GM19238 (cell line): ENCODE measurements at regions not wholly inside any gene's neighbourhood (a gene's known extent, or its start where the extent isn't known, plus 50 kb on each side); places are given as distances from the start of the nearest gene placed in this dataset.
A peak's percentile ranks its signal among the peaks of the same experiment; 100 is the strongest.

Experiments
- DNase-seq: peaks from one replicate; pipeline ENCODE4 v3.0.0; 2011; ENCODE audit warnings: low spot score; ENCODE audit not compliant: insufficient read length

DNA sequence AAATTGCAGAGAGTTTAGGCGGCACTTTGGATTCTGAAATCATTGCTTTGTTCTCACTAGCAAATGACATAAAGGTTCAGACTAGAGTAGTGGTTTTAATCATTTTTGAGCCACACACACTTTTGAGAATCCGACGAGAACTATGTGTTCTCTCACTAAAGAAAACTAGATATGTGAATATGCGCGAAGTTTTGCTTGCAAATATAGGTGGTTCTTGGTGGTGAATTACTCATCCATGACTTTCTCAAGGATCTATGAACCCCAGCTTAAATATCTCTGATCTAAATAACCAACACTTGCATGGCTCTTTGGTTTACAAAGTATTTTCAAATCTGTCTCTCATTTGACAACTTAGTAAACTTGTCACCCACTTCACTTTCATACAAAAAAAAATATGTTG is 54.8 kb downstream of the NOG start:
- no peak for DNase-seq

DNA sequence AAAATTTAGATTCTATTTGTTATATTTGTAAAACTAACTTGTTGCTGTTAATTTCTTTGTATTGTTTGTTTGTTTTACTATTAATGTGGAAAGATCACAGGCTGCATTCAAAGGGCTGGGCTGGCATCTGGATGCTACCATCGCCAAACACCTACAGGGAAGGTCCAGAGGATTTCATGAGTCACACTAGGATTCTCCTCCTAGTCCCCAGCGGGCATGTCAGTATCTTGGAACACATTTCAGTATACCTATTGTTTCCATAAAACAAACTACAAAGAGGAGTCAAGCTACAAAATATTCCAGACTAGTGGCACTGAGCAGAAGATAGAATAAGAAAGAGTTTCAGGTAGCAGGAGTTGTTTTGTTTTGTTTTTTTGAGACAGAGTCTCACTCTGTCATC is 55.3 kb downstream of the NOG start:
- DNase-seq, result no peak

DNA sequence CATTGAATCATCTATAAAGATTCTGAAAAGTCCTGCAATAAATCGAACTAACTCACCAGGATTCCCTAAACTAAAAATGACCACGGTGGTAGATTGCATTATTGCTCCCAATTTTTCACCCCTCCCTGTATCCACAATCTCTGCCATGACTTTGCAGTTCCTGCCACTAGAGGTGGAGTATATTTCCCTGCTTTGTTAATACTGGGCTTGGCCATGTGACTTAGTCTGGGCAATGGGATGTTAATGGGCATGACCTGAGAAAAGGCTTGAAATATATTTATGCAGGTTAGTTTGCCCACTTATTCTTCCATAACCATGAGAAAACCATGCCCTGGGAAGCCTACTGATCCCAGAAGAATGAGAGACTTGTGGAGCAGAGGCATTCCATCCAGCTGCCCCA is 59.1 kb downstream of the NOG start:
- DNase-seq, result no peak

DNA sequence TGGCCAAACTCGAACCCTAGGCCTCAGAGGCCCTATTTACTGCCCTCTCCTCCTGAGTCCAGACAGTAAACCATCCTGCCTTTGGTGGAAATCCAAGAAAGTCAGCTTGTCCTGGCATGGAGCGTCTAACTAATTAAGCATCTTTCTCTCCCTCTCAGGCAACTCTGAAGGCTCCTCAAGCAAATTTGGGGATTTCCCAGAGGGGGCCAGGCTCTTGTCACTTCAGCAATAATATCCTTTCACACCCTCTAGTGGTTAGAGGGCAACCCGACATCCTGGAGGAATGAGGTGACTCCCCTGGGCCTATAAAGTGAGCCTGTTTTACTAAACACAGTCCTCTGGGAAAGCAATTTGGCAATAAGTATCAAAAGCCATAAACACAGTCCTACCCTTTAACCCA is 60.4 kb downstream of the NOG start:
- peak; percentile 32 for DNase-seq

DNA sequence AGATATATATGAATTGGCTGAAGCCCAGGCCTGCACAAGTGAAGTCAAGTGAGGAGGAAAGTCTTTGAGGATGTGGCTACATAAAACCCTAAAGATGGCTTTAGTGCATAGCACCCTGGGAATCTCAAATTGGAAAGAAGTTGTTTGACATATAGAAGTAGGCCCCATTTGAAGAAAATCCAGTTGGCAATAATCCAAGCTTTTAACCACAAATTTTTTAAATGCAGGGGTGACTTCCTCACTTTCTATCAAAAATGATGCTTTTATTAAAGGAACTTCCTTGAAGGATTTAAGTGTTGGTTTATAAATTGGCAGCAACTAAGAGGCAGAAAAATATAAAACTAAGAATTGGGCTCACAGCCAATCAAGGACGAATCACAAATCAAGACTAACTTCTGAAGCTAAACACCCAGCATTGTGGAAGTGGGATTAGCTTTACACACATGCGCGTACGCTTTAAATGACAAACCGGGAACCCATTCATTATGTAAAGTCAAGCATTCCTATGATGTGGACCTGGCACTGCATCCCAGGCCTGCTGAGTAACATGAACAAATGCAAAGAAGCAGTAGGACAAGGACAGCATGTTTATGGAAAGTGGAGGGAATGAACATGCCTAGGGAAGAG is 63.3 kb downstream of the NOG start:
- no peak for DNase-seq

DNA sequence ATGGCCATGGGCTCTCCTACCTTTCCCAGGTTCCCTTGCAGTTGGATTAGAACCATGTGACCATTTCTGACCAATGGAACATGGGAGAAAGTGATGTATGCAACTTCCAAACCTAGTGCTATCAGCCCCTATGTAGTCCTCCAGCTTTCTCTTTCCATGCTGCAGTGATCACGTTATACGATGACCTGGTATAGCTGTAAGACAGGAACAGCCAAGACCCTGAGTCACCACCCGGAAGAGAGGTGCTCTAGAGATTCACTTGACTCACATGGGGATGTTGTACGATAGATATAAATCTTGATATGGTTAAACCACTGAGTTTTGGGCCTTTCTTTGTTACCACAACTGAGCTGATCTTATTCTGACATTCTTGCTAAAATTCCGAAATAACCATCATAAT is 65.1 kb downstream of the NOG start:
- DNase-seq, result no peak

DNA sequence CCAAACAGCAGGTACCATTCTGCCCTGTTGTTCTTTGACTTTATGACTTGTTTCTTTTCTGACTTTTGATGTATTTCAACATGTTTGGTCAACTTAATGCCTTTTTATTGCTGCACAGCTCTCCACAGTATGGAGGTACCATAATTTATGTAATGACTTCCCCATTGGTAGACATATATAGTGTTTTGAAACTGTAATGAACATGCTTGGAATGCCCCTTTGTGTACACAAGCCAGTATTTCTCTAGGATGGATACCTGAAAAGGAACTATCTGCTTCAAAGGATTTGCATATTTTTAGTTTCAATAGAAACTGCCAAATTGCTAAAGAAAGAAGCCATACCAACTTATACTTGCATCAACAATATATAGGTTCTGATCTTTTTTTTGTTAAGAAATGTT is 66.1 kb downstream of the NOG start:
- DNase-seq, result no peak

DNA sequence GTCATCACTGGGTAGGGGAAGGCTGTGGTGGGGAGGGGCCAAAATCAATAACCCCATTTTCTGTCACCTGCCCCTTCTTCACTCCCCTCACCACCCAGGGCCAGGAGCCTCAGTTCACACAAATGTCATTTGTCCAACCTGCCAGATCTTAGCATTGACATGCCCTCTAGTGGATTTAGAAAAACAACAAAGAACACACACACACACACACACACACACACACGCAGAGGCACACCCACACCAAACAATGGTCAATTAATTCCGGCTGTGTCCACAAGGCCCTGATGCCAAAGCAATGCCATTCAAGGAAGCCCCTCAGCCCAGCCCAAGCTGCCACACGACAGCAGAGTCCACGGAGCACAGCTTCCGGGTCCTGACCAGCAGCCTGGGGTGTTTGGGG is 68.4 kb downstream of the NOG start:
- DNase-seq, result no peak

DNA sequence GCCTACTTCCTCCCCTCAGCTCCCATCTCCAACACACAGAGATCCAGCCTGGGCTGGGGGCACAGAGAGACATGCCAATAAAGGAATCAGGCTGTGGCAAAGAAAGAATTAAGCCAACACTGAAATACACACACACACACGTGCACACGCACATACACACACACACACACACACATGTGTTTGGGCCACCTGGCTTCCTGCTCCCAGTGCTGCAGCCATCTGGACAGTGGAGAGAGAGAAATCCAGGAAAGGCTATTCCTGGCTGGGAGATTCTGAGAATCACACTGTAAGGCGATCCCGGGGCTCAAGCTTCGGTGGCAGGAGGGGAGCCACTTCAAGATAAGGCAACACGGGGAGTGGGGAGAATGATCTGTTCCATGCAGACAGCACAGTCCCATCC is 72.4 kb downstream of the NOG start:
- no peak for DNase-seq

DNA sequence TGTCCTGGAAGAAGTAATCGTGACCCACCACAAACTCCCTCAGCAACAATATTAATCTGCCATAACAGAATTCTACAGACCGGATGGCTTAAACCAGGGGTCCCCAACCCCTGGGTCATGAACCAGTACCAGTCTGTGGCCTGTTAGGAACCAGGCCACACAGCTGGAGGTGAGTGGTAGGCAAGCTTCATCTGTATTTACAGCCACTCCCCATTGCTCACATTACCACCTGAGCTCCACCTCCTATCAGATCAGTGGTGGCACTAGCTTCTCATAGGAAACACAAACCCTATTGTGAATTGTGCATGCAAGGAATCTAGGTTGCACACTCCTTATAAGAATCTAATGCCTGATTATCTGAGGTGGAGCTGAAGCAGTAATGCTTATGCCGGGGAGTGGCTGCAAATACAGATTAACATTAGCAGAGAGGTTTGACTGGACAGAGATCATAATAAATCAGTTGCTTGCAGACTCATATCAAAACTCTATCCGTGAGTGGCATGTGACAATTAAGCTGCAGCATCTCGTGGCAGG is 74.5 kb downstream of the NOG start:
- DNase-seq, result no peak

DNA sequence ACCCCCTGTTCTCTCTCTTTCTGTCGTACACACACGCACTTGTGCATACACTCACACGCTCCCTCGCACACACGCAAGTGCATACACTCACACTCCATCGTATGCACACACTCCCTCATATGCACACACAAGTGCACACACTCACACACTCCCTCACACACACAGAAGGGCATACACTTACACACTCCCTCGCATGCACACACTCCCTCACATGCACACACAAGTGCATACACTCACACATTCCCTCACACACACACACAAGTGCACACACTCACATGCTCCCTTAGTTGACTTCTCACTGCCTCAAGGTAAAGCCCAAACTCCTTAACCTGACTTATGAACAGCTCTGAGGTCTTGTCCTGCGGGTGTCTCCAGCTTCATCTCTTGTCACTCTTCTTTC is 78.7 kb downstream of the NOG start:
- no peak for DNase-seq

DNA sequence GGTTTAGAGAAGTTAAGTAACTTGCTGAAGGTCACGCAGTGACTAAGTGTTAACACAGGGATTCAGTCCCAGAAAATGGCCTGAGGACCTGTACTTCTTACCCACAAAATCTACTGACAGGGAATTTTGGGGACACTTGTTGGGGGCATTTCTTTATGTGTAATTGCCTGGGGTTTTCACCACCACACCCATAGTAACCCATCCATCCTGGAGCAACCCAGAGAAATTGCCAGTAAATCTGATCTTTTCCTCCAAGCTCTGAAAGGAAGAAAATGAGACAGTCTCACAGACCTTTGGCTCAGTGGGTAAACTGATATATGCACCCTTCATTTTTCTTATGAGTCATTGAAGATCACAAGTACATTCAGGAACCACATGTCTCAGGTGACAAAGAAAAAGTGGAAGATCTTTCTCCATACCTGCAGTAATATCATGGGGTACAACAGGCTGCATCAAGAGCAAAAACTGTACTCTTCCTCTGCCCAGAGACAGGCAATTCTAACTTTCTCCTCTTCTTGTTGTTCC is 81.0 kb downstream of the NOG start:
- DNase-seq, result no peak

DNA sequence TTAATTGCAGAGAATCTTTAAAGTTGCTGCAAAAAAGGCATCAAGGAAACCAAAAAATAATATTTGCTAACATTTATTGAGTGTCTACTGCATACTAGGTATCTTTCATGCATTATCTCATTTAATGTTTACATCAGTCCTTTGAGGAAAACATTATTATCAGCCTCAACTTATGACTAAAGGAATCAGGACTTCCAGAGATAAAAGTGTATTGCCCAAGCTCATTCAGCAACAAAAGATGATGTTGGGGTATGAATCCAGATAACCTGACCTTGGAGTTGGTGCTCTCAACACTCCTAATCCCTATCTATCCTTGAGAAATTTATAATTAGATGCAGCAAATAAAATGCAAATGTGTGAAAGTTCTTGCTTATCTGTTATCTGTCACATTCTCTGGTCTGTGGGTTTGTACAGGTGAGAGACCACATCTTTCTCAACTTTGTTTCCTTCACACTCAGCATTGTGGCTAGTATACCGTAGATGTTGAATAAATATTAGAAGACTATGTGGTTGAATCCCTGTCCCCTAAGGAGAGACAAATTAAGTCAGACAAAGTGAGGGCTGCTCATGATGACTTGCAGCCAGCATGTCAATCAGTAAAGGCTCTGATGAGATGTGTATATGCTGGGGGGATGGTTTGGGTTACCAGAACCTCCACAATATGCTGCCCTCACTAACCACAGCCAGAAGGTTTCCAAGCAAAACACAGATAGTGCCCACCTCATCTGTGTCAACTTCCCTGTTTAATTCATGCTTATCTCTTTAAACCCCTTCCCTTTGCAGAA is 82.6 kb downstream of the NOG start:
- DNase-seq, result no peak

DNA sequence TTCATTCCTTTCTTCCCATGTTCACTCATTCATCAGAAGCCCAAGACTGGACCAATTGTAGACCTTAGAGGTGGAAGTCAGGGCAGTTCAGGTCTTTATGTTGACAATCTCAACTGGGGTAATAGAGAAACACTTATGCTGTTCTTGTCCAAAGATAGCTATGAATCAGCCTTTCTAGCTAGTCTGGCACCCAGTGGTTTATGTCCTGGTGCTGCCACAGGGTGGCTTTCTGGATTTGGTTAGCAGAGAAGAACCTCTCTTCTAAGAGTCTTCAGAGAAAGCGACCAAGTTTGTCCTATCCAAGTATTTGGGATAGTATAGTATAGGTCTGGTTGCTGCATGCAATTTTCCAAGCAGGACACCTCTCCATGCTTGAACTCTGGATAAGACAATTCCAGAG is 83.3 kb downstream of the NOG start:
- DNase-seq, result no peak

DNA sequence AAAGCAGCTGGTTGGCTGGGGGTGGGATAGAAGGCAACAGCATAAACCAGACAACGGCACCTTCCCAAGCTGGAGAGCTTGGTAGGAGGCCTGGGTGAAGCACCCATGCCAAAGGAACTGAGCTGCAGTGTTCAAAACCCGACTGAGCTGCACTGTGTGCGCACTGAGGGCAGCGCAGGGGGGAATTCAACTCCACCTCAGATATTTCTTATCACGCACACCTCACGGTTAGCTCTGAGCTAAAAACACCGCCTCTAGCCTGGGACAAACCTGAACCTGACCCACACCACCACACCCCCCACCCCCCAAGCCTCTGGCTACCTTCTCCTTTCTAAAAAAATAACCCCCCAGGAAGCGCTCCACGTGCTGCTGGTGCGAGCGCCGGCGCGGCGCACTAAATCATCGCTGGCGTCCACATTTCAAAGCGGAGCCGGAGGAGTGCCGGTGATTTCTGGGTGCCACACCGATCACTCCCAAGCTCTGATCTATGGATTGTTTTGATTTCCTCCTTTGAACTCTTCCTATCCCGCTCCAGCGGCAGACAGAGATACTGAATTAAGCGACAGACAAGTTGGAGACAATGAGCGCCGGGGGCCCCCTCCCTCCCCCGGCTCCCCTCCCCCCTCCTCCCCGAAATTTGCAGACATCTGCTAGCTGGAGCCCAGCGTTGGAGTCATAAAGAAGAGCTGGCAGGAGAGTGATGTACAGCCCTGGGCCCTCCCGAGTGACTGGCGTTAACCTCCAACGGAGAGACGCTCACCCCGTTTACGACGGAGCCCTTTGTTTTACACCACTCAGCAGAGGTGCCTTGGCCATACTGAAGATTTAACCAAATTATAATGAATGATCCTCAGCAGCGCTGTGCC is 85.0 kb downstream of the NOG start:
- no peak for DNase-seq

DNA sequence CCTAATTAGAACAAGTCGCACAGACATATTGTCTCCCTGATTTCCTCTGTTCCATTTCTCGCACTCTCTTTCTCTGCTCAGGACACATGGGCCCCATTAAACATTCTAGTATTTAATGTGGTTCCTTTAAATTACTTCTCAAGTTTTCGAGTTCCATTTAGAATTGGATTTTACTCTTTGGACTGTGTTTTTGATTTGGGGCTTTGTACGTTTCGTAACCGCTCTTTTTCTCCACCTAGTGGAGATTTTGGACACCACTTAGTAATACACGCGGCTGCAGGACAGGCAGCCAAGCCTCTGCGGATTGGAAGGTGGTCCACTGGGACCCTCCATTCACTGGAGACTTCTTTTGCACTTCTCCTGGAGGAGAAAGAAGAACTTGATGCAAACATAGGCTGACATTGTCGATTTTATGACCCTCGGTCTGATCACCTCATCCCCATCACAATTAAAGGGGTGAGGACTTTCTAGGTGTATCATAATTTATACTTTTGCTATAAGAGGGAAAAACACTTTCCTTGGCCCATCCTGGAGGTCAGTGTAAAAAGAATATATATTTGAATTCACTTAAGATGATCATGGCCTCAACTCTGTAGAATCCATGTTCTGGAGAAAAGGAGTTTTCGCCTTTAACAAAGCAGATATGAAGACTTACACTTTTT is 85.7 kb downstream of the NOG start:
- DNase-seq, result no peak

DNA sequence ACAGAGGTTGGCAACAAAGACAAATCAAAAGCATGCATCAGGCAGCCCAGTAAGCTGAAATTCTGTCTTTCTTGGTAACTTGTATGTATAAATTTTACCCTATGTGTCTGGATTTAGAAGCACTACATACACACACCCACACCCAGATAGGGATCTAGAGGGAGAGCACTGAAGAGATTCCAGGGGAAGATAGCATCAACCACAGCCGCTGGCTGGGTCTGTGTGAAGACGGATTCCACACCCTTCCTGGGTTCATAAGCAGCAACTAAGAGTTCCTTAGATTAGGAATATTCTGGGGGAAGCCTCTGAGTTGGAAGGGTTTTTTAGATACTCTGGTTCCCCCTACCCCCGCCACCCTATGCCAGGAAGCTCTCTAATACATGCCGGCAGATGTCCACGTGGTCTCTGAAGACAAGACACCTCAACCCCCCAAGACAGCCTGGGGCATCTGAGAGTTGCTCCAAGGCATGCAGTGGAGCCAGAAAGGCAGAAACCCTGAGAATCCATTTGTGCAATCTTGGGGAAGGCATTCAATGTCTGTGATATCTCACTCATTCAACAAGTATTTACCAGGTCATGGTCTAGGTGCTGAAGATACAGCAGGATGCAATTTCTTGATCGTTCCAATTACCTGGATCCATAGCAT is 86.4 kb downstream of the NOG start:
- no peak for DNase-seq

DNA sequence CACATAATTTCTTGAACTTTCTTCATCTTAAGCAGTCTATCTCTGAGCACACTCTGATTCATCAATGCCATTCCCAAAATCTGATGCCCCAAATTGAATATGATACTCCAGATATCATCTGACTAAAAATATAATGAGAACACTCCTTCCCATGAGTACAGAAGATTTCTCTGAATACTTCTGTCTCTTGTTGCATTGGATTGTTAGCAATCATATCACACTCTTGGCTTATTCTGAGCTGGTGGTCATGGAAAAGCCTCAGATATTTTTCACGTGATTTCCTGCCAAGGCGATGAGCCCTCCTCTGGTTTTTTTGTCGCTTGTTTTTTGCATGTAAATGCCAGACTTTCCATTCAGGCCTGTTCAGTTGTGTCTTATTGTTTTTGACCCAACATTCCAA is 87.2 kb downstream of the NOG start:
- no peak for DNase-seq

DNA sequence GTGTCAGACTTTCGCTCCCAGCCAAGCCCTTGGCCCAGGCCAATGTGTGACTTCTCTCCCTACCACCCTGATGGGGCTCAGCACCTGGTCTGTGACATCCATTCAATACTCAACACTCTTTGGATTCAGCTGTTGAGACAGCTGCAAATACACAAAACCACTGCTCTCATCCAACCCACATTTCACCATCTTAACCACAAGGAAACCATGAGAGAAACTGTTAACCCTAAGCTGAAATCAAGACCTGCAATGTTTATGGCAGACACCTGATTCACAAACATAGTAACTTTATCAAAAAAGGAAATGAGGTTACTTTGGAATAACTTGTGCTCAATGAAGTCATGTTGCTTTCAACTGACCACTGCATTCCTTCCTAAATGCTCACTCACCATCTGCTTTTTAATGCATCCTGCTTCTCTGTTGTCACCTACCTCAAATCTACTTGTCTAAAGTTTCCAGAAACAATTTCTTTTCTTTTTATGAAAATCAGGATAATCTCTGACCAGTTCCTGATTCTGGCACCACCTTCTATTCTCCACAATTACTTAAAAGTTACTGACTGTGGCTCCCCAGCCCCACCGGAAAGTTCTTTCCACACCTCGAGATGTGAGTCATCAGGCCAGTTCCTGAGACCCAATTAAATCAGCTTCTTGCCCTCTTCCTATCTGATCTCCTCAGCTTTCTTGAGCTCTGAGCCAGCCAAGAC is 88.2 kb downstream of the NOG start:
- DNase-seq, result no peak

DNA sequence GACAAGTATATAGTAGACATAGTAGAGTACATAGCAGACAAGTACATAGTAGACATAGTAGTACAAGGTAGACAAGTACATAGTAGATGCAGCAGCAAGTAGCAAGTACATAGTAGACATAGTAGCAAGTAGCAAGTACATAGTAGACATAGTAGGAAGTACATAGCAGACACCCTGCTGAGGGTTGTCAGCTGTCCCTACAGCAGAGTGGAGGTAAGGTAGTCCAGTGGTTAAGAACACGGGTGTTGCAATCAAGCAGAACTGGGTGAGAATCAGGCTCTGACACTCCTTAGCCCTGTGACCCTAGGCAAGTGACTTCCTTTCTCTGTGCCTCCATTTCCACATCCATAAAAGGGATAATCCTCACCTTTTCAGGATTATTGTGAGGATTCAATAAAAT is 94.7 kb downstream of the NOG start:
- no peak for DNase-seq
